GM23248 (cell line): ENCODE measurements at regions not wholly inside any gene's neighbourhood (a gene's known extent, or its start where the extent isn't known, plus 50 kb on each side); places are given as distances from the start of the nearest gene placed in this dataset.
A peak's percentile ranks its signal among the peaks of the same experiment; 100 is the strongest.

Experiments
- DNase-seq: peaks from one replicate; pipeline ENCODE4 v3.0.0-alpha.2; 2015
- H2AFZ ChIP-seq: fragments of 200-600 bp; sonication (generic); 2 replicates; pipeline ENCODE4 v1.6.1; 2016; ENCODE audit warnings: antibody characterized with exemption
- H3F3A ChIP-seq: fragments of 200-600 bp; sonication (generic); 2 replicates; pipeline ENCODE4 v1.6.1; 2016; ENCODE audit warnings: mild to moderate bottlenecking, antibody characterized with exemption, mixed run types; ENCODE audit not compliant: insufficient read depth
- H3K27ac ChIP-seq: fragments of 200-600 bp; sonication (generic); 2 replicates; pipeline ENCODE4 v1.5.1; 2016; ENCODE audit warnings: mild to moderate bottlenecking
- H3K27me3 ChIP-seq: fragments of 200-600 bp; sonication (generic); replicated peaks from 2 replicates; pipeline ENCODE4 v1.6.1; 2016; ENCODE audit warnings: mild to moderate bottlenecking; ENCODE audit not compliant: insufficient read depth
- H3K36me3 ChIP-seq: fragments of 200-600 bp; sonication (generic); 2 replicates; pipeline ENCODE4 v1.6.1; 2016; ENCODE audit warnings: low read depth, mild to moderate bottlenecking
- H3K4me1 ChIP-seq: fragments of 200-600 bp; sonication (generic); 2 replicates; pipeline ENCODE4 v1.6.1; 2016; ENCODE audit warnings: mild to moderate bottlenecking; ENCODE audit not compliant: insufficient read depth
- H3K4me2 ChIP-seq: fragments of 200-600 bp; sonication (generic); one replicate; pipeline ENCODE4 v1.6.1; 2016; ENCODE audit warnings: mild to moderate bottlenecking; ENCODE audit not compliant: unreplicated experiment
- H3K4me3 ChIP-seq: fragments of 200-600 bp; sonication (generic); 2 replicates; pipeline ENCODE4 v1.5.1; 2016; ENCODE audit warnings: mild to moderate bottlenecking
- H3K79me2 ChIP-seq: fragments of 200-600 bp; sonication (generic); 2 replicates; pipeline ENCODE4 v1.6.1; 2016; ENCODE audit warnings: mild to moderate bottlenecking; ENCODE audit not compliant: insufficient read depth
- H3K9ac ChIP-seq: fragments of 200-600 bp; sonication (generic); 2 replicates; pipeline ENCODE4 v1.6.1; 2016; ENCODE audit warnings: mild to moderate bottlenecking
- H3K9me2 ChIP-seq: fragments of 200-600 bp; sonication (generic); 2 replicates; pipeline ENCODE4 v1.6.1; 2016; ENCODE audit warnings: mixed run types, mild to moderate bottlenecking, moderate library complexity; ENCODE audit not compliant: insufficient read depth
- H3K9me3 ChIP-seq: fragments of 200-600 bp; sonication (generic); one replicate; pipeline ENCODE4 v1.6.1; 2017; ENCODE audit warnings: low read depth
- H4K20me1 ChIP-seq: fragments of 200-600 bp; sonication (generic); 2 replicates; pipeline ENCODE4 v1.6.0; 2016; ENCODE audit not compliant: insufficient read depth
- EZH2 ChIP-seq: fragments of 200-600 bp; sonication (generic); IDR thresholded peaks from 2 replicates; pipeline ENCODE4 v1.6.1; 2018; ENCODE audit warnings: antibody characterized with exemption, mild to moderate bottlenecking; ENCODE audit not compliant: insufficient read depth, poor library complexity, severe bottlenecking
- EZH2phosphoT487 ChIP-seq: fragments of 200-600 bp; sonication (generic); IDR thresholded peaks from 2 replicates; pipeline ENCODE4 v1.6.1; 2018; ENCODE audit warnings: antibody characterized with exemption, moderate library complexity, mild to moderate bottlenecking, low read depth; ENCODE audit not compliant: insufficient read depth
- WGBS, 2 experiments: methylation state at CpG; one replicate each; pipeline ENCODE4 v1.1.6; 2015 to 2017; ENCODE audit warnings: low lambda C conversion rate in 2 of 2, low coverage in 1 of 2; ENCODE audit errors: missing lambda C conversion rate in 2 of 2; 5-methylcytosine and 5-hydroxymethylcytosine counted together
- in situ Hi-C: fragments of 300-500 bp; cut with MboI; formaldehyde crosslinking; loops from 2 replicates; pipeline ENCODE4 v1.15.0; 2020

DNA sequence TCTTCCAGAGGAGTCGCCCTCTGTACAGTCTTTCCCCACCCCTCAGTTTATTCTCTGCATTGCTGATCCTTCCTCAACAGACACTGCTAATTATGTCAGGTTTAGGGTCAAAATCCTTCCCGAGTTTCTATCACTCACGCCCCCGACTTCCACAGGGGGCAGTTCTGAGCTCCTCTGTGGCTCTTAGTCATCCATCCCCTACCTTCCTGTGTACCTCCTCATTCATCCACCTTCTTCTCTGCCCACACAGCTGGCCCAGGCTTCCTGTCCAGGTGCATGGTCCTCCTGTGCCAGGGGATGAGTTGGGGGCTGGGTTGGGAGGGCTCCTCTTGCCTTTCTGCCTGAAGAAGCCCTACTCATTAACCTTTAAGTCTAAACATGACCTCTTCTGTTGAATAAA is 202.9 kb downstream of the ARL4C start:
- no peak for DNase-seq
- Histone ChIP-seq H3K27me3 (no peaks in the 10 kb centered on the region; the same call in 1 of the 2 replicates), H3K9me3 (no peaks in the 10 kb centered on the region), H2AFZ (no peak overlapping the region), H3K4me1 (peaks cover 20% of the 10 kb centered on the region; the same call in 1 of the 2 replicates), H3K27ac (no peak overlapping the region), H3K4me2 (no peak overlapping the region), H3K4me3 (no peak overlapping the region), H3K79me2 (no peaks in the 10 kb centered on the region), H3K36me3 (no peaks in the 10 kb centered on the region), H4K20me1 (no peaks in the 10 kb centered on the region), H3K9me2 (no peaks in the 10 kb centered on the region), H3F3A (peaks cover 11% of the 10 kb centered on the region), H3K9ac (no peak overlapping the region)
- in situ Hi-C loops, result loop anchor here (25.0 kb wide), 1 partner anchor 193 kb away; the partner anchor contains the start of gene ARL4C
- TF ChIP-seq EZH2phosphoT487 (no peak), EZH2 (no peak)
- 94 to 96% methylated on average over 4 of the region's 4 CpGs for WGBS, 2 experiments

GRCh38 chr2:234292962-234293243 is 204.0 kb downstream of the ARL4C start:
- DNase-seq, result no peak
- Histone ChIP-seq H3K4me2 (no peak overlapping the region), H3K4me3 (no peak overlapping the region), H3K9me3 (no peaks in the 10 kb centered on the region), H3K9me2 (no peaks in the 10 kb centered on the region), H3K27ac (no peak overlapping the region), H3K79me2 (no peaks in the 10 kb centered on the region), H3K4me1 (peaks cover 20% of the 10 kb centered on the region; the same call in 1 of the 2 replicates), H4K20me1 (no peaks in the 10 kb centered on the region), H2AFZ (no peak overlapping the region), H3K9ac (no peak overlapping the region), H3K27me3 (no peaks in the 10 kb centered on the region; the same call in 1 of the 2 replicates), H3F3A (peaks cover 11% of the 10 kb centered on the region), H3K36me3 (no peaks in the 10 kb centered on the region)
- TF ChIP-seq EZH2 (no peak), EZH2phosphoT487 (no peak)
- in situ Hi-C loops, result loop anchor here (25.0 kb wide), 1 partner anchor 194 kb away; the partner anchor contains the start of gene ARL4C

- no peaks in the 10 kb centered on the region for H3K79me2 ChIP-seq
- H3K4me3 ChIP-seq, result no peak overlapping the region
- H3K36me3 ChIP-seq, result no peaks in the 10 kb centered on the region
- H3K9ac ChIP-seq, result no peak overlapping the region
- H3K4me2 ChIP-seq, result no peak overlapping the region
- in situ Hi-C loops, result loop anchor here (25.0 kb wide), 1 partner anchor 195 kb away; the partner anchor contains the start of gene ARL4C
- no peak for TF ChIP-seq EZH2phosphoT487
- no peak for TF ChIP-seq EZH2
- no peaks in the 10 kb centered on the region for H3K9me3 ChIP-seq
- H4K20me1 ChIP-seq, result no peaks in the 10 kb centered on the region
- no peaks in the 10 kb centered on the region; the same call in 1 of the 2 replicates for H3K27me3 ChIP-seq
- H3K9me2 ChIP-seq, result no peaks in the 10 kb centered on the region
- DNase-seq, result no peak
- H2AFZ ChIP-seq, result no peak overlapping the region
- peaks cover 11% of the 10 kb centered on the region for H3F3A ChIP-seq
- H3K4me1 ChIP-seq, result peaks cover 20% of the 10 kb centered on the region; the same call in 1 of the 2 replicates
- no peak overlapping the region for H3K27ac ChIP-seq
- WGBS, 2 experiments, result 90 to 95% methylated on average over 10 of the region's 10 CpGs
Observed at GRCh38 chr2:234292205-234292961, 204.5 kb downstream of the ARL4C start.

DNA sequence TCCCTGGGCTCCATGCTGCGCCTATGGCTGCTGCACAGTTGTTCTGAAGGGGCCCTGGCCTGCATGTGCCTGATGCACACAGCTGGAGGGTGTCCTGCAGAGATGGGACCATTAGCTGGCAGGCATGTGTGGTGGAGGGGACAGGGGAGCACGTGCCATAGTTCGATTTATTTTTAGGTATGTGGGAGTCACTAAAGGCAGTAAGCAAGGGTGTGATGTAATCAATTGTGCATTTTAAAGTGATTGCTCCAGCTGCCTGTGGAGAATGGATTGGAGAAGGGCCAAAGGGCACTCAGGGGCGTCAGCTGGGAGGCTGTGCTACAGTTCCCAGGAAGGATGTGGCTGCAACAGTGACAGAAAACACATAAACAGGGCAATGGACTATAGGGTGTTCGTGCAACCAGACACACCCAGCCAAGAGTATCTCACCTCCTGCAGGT is 205.1 kb downstream of the ARL4C start:
- in situ Hi-C loops, result loop anchor here (25.0 kb wide), 1 partner anchor 196 kb away; the partner anchor contains the start of gene ARL4C
- H3K79me2 ChIP-seq, result no peaks in the 10 kb centered on the region
- DNase-seq, result peak; percentile 69
- H3F3A ChIP-seq, result peaks cover 11% of the 10 kb centered on the region
- H3K9me2 ChIP-seq, result no peaks in the 10 kb centered on the region
- no peak overlapping the region for H3K4me2 ChIP-seq
- H3K27me3 ChIP-seq, result no peaks in the 10 kb centered on the region; the same call in 1 of the 2 replicates
- no peak for TF ChIP-seq EZH2
- no peak for TF ChIP-seq EZH2phosphoT487
- no peaks in the 10 kb centered on the region for H3K36me3 ChIP-seq
- H4K20me1 ChIP-seq, result no peaks in the 10 kb centered on the region
- WGBS, 2 experiments, result 41 to 52% methylated on average over 5 of the region's 5 CpGs
- H3K4me3 ChIP-seq, result no peak overlapping the region
- H3K9me3 ChIP-seq, result no peaks in the 10 kb centered on the region
- H3K27ac ChIP-seq, result no peak overlapping the region
- no peak overlapping the region for H2AFZ ChIP-seq
- peaks cover 20% of the 10 kb centered on the region; the same call in 1 of the 2 replicates for H3K4me1 ChIP-seq
- no peak overlapping the region for H3K9ac ChIP-seq
